GM13976 (cell line): ENCODE measurements at regions not wholly inside any gene's neighbourhood (a gene's known extent, or its start where the extent isn't known, plus 50 kb on each side); places are given as distances from the start of the nearest gene placed in this dataset.

Source experiments
- DNase-seq: peaks from one replicate; pipeline ENCODE4 v3.0.0; 2012; ENCODE audit warnings: low spot score
- in situ Hi-C: fragments of 300-500 bp; cut with MboI; formaldehyde crosslinking; loops from one replicate; pipeline ENCODE4 v1.12.0; 2022; ENCODE audit warnings: low sequenced_read_pairs, mixed read lengths, inconsistent platforms; ENCODE audit not compliant: unreplicated experiment
- TF ChIP-seq, protein P1 (sequence below): IDR thresholded peaks from 2 replicates; pipeline ENCODE4 v1.5.1; 2012; ENCODE audit warnings: borderline replicate concordance, mild to moderate bottlenecking; ENCODE audit not compliant: insufficient read depth; ENCODE audit errors: extremely low read depth, missing control alignments, control extremely low read depth

GRCh38 chr3:139292711-139293664, 50.8 kb upstream of the MRPS22 start:
- DNase-seq = no peak
- TF ChIP-seq, protein P1, sequence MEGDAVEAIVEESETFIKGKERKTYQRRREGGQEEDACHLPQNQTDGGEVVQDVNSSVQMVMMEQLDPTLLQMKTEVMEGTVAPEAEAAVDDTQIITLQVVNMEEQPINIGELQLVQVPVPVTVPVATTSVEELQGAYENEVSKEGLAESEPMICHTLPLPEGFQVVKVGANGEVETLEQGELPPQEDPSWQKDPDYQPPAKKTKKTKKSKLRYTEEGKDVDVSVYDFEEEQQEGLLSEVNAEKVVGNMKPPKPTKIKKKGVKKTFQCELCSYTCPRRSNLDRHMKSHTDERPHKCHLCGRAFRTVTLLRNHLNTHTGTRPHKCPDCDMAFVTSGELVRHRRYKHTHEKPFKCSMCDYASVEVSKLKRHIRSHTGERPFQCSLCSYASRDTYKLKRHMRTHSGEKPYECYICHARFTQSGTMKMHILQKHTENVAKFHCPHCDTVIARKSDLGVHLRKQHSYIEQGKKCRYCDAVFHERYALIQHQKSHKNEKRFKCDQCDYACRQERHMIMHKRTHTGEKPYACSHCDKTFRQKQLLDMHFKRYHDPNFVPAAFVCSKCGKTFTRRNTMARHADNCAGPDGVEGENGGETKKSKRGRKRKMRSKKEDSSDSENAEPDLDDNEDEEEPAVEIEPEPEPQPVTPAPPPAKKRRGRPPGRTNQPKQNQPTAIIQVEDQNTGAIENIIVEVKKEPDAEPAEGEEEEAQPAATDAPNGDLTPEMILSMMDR = no peak

GRCh38 chr3:139293665-139294023, 50.2 kb upstream of the MRPS22 start:
- in situ Hi-C loops = no loop called here
- TF ChIP-seq, protein P1 = no peak
- DNase-seq = no peak

More at GRCh38 chr3:139292711-139293664, 50.8 kb upstream of the MRPS22 start:
- in situ Hi-C loops = no loop called here
